Panc1 (cell line): ENCODE measurements at regions not wholly inside any gene's neighbourhood (a gene's known extent, or its start where the extent isn't known, plus 50 kb on each side); places are given as distances from the start of the nearest gene placed in this dataset.

Experiments used
- ATAC-seq: fragments of 200-7000 bp; cut with Tn5 transposase; 2 replicates; pipeline ENCODE4 v1.9.1; 2020; ENCODE audit warnings: mild to moderate bottlenecking, moderate library complexity
- BruUV-seq: library from RNA; stranded (reverse); fragments of 400-500 nt; replicated peaks from 2 replicates; lab custom pipeline; 2021; lab: Mats Ljungman, UMichigan
- CTCF ChIA-PET: fragments of 300-600 bp; sonication (Branson Sonifier 250); formaldehyde crosslinking; loops from one replicate; lab custom pipeline; 2022; ENCODE audit warnings: antibody characterized with exemption; lab: Charles Lee
- POLR2A ChIA-PET: fragments of 300-600 bp; sonication (Branson Sonifier 250); formaldehyde crosslinking; loops from one replicate; lab custom pipeline; 2022; ENCODE audit warnings: antibody characterized with exemption; lab: Charles Lee
- DNase-seq: peaks from one replicate; pipeline ENCODE4 v3.0.0-alpha.2; 2010; ENCODE audit warnings: low read depth, low spot score
- H3K27ac ChIP-seq: 2 replicates; pipeline ENCODE4 v1.5.1; 2011; ENCODE audit warnings: mild to moderate bottlenecking, low read length, inconsistent platforms
- H3K27me3 ChIP-seq: fragments of 200-500 bp; sonication (Bioruptor generic); 2 replicates; pipeline ENCODE4 v1.6.0; 2014; ENCODE audit warnings: low read length, inconsistent platforms; ENCODE audit not compliant: control insufficient read depth, insufficient read depth
- H3K36me3 ChIP-seq: fragments of 200-500 bp; sonication (Bioruptor generic); 2 replicates; pipeline ENCODE4 v1.5.1; 2014; ENCODE audit warnings: inconsistent platforms, mild to moderate bottlenecking, low read length, moderate library complexity; ENCODE audit not compliant: control insufficient read depth, insufficient read depth
- H3K4me1 ChIP-seq: 2 replicates; pipeline ENCODE4 v1.5.1; 2011; ENCODE audit warnings: inconsistent platforms, mild to moderate bottlenecking, low read length, moderate library complexity; ENCODE audit not compliant: control insufficient read depth, insufficient read depth
- H3K4me3 ChIP-seq, 2 experiments: 2 replicates each; pipeline ENCODE4 v1.5.1; 2011 to 2012; ENCODE audit warnings: low read depth in 2 of 2, low read length in 2 of 2, mild to moderate bottlenecking in 2 of 2, inconsistent platforms in 1 of 2, moderate library complexity in 1 of 2
- H3K9me3 ChIP-seq: fragments of 200-500 bp; sonication (Bioruptor generic); 2 replicates; pipeline ENCODE4 v1.5.1; 2014; ENCODE audit warnings: low read depth, mild to moderate bottlenecking, inconsistent platforms, low read length, moderate library complexity; ENCODE audit not compliant: control insufficient read depth, insufficient read depth
- CTCF ChIP-seq: fragments of 450-650 bp; IDR thresholded peaks from 2 replicates; pipeline ENCODE4 v1.5.1; 2017; ENCODE audit warnings: mild to moderate bottlenecking
- POLR2AphosphoS5 ChIP-seq: IDR thresholded peaks from 2 replicates; pipeline ENCODE4 v1.6.1; 2012; ENCODE audit warnings: mild to moderate bottlenecking, low read depth, low read length, moderate library complexity
- REST ChIP-seq, 2 experiments: IDR thresholded peaks; 2 replicates each; pipeline ENCODE4 v1.6.1; 2011 to 2012; ENCODE audit warnings: low read depth in 2 of 2, control low read depth in 1 of 2, low read length in 1 of 2, mild to moderate bottlenecking in 1 of 2, moderate library complexity in 1 of 2; ENCODE audit not compliant: insufficient read depth in 1 of 2
- SIN3A ChIP-seq: IDR thresholded peaks from 2 replicates; pipeline ENCODE4 v1.6.1; 2012; ENCODE audit warnings: low read depth, mild to moderate bottlenecking, low read length, moderate library complexity, borderline replicate concordance; ENCODE audit not compliant: insufficient read depth
- TCF7L2 ChIP-seq: IDR thresholded peaks from 2 replicates; pipeline ENCODE4 v1.6.1; 2011; ENCODE audit warnings: mild to moderate bottlenecking, low read depth, low read length, inconsistent platforms
- in situ Hi-C: cut with HindIII; loops from 2 replicates; pipeline ENCODE4 v1.10.0; 2016; ENCODE audit warnings: low sequenced_read_pairs, low pct_unique_long_range_greater_than_20kb
- intact Hi-C: fragments of 100-400 bp; cut with micrococcal nuclease; formaldehyde crosslinking; loops from one replicate; pipeline ENCODE4 v1.10.0; 2022; ENCODE audit not compliant: unreplicated experiment

GRCh38 chrX:5788910-5789309 is 439.8 kb downstream of the NLGN4X start:
- DNase-seq (no peak), ATAC-seq (no peak)
- Histone ChIP-seq H3K27ac (no peak overlapping the region), H3K4me3 (no peak overlapping the region), H3K4me1 (no peaks in the 10 kb centered on the region), H3K36me3 (no peaks in the 10 kb centered on the region), H3K9me3 (no peaks in the 10 kb centered on the region), H3K27me3 (no peaks in the 10 kb centered on the region)
- intact Hi-C loops (no loop called here), in situ Hi-C loops (no loop called here)
- no TSS peak for BruUV-seq
- no peak for TF ChIP-seq CTCF
- no peak for TF ChIP-seq REST (IDR thresholded peaks at IDR 0.05; ENCODE audit: insufficient read depth in 1 of 2, low read depth in 2 of 2, low read length in 1 of 2)
- TF ChIP-seq SIN3A: no peak
- TF ChIP-seq POLR2AphosphoS5: no peak
- TF ChIP-seq TCF7L2: no peak
- POLR2A ChIA-PET: no interaction called here
- CTCF ChIA-PET: no interaction called here

GRCh38 chrX:5780821-5781220 is 447.8 kb downstream of the NLGN4X start:
- DNase-seq (no peak), ATAC-seq (no peak)
- no peak overlapping the region for H3K4me3 ChIP-seq
- H3K36me3 ChIP-seq: no peaks in the 10 kb centered on the region
- BruUV-seq: no TSS peak
- POLR2A ChIA-PET: no interaction called here
- TF ChIP-seq POLR2AphosphoS5 (no peak), TCF7L2 (no peak), CTCF (no peak), SIN3A (no peak), REST (IDR thresholded peaks at IDR 0.05; ENCODE audit: insufficient read depth in 1 of 2, low read depth in 2 of 2, low read length in 1 of 2) (no peak)
- H3K4me1 ChIP-seq: no peaks in the 10 kb centered on the region
- in situ Hi-C loops (no loop called here), intact Hi-C loops (no loop called here)
- no peaks in the 10 kb centered on the region for H3K27me3 ChIP-seq
- H3K9me3 ChIP-seq: no peaks in the 10 kb centered on the region
- no peak overlapping the region for H3K27ac ChIP-seq
- CTCF ChIA-PET: no interaction called here
